AG08395 (cell line): ENCODE measurements at regions not wholly inside any gene's neighbourhood (a gene's known extent, or its start where the extent isn't known, plus 50 kb on each side); places are given as distances from the start of the nearest gene placed in this dataset.
A peak's percentile ranks its signal among the peaks of the same experiment; 100 is the strongest.

Experiments used
- DNase-seq: peaks from one replicate; pipeline ENCODE4 v3.0.0; 2012; ENCODE audit warnings: mixed read lengths, low spot score

DNA sequence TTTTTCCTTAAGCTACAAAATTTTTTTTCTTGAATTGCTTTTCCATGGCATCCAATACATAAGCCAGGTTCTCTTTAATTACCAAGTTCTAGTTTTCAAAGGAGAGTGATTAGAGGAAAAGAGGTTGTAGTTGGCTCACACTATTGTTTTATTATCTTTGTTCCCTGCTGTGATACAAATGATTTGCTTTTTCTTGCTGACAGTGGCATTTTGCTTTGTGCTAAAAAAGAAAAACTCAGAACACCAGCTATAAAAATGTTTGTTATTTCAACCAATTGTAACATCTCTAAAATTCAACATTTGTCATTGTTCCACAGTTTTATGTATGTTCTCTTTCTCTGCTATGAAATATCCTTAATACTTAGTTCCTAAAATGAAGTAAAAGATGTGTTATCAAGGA lies 1817.2 kb downstream of the STIM2 start:
- no peak for DNase-seq

DNA sequence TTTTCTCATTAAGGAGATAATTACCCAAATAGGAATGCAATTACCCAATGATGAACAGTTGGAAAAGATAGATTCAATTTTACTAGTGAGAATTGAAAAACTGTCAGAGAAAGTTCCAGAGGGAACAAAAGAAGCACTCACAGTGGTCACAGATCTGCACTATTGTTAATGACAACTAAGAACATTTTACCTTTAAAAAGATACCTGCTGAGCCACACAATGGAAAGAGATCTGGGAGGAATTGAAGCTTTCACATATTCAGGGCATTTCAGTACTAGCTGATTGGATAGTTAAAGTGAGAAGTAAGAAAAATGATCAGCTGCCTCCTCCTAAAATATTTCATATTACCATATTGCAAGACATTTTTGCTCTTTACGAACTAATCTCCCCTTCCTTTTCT lies 1822.2 kb downstream of the STIM2 start:
- DNase-seq = no peak

DNA sequence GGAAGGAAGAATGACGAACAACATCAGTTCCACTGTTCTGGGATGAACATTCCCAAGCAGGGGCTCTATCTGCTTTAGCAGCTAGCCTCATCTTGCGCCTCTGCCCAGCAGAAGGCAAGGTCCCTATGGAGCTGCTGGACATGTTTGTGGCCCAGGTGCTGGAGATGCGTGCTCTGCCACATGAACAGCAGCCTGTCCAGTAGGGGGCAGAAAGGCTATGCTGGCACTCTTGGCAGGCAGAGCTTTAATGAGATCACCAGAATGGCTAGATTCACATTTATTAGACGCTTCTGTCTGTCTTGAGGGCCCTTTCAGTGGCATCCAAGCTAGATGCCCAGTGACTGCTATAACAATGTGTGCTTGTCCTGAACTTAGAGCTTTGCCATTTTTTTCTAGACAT lies 1826.0 kb downstream of the STIM2 start:
- peak; percentile 13 for DNase-seq

DNA sequence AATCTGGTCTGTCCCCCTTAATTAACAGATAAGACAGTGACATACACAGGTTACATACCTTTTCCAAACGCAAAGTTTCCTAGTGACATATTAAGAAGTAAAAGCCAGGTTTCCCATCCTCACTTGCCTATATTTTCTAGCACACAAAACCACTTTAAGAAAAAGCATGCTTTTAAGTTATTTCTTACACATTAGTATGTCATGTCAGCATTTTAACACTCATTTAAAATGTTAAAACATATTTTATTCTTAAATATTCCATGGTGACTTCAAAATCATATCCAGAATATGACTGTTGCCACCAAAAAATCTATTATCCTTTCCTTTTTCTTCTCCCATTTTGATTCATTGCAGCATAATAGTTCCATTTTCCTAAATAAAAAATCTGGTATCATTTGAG lies 1830.2 kb downstream of the STIM2 start:
- no peak for DNase-seq

DNA sequence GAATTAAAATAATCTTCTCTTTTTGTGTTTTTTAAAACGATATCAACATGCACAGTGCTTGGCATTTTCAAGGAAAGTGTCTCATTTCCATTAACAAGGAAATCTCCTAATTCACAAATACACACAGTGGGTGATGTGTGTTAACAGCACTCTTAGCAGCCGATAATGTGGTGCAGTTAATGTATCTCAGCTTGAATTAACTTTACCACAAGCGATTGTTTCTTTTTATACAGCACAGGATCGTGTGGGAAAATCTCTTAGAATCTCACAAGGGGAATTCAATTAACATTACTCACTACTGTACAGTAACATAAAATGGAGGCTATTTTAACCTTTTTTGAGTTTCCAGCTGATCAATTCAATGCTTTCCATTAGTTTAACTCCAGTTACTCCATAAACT lies 1841.9 kb downstream of the STIM2 start:
- peak; percentile 1 for DNase-seq

DNA sequence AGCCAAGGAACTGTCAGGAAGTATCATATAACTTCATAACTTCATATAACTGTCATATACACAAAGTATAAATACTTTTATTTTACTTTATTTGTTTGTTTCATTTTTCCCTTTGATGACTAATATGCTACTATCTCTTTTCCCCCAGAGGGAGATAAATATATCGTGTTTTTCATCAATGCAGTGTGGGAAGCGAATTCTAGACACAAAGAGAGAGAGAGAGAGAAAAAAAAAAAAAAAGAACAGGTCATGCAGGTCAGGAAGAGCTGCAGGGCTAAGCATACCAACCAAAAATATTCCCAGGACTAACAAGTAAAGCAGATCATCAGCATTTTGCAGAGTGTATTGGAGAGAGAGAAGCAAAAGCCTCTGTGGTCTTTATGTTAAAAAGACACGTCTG lies 1849.2 kb downstream of the STIM2 start:
- DNase-seq = no peak

DNA sequence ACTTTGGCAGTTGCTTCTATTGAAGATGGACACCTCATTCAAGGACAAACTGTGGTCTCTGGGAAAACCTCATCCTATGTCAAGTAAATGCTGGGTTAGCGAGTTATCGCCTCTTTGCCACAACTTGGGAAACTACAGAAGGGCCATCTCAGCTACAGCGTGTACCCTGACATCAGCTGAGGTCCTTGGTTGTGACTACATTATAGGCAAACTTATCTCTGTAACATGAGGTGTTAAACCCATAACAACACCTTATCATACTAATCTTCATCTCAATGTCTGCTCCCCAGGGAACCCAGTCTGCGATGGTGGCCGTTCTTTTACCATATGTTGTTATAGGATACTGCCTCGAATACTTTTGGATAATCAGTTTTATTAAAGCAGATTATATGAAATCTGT lies 1862.7 kb downstream of the STIM2 start:
- DNase-seq = no peak

DNA sequence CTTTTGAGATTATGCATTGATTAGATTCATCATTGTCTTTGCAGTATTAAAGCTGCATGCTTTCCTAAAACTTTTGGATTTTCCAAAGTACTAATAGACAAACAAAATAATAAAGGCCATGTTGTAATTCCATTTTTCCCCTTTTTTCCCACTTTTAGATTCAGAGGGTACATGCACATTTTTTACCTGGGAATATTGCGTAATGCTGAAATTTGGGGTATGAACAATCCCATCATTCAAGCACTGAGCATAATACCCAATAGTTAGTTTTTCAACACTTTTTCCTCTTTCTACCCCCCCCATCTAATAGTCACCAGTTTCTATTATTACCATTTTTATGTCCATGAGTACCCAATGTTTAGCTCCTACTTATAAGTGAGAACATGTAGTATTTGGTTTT lies 1863.6 kb downstream of the STIM2 start:
- DNase-seq = no peak

DNA sequence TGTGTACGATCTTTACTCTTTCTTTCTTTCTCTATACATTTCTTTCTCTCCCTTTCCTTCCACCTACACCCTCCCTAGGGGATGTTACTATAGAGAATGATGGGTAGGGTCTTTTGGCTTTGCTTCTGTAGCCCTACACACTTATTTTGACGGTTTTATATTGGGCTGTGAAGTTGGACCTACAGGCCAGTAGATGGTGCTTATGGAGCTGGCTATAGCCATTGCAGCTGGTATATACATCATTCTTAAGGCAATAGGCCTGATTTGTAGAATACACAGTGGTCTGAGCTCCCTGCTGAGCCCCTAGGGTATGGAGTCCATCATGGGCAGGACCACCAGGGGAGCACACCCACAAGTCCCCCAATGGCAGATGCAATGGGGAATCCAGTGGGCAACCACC lies 1869.7 kb downstream of the STIM2 start:
- DNase-seq = no peak

DNA sequence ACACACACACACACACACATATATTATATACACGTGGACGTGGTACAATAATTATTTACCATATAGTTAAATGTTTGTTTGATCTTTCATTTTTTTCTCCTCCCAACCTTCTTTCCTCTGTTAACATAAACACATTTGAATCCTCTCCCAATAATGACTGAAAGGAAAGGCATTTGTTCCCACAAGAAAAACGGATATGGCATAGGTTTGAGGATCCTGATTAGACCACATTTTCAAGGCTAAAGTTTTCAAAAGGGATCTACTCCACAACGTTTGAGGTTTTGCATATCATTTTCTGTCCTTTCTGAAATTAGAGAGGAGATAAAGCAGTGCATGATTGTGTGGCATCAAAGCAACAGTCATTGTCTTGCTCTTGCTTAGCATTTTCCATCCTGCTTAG lies 1883.4 kb downstream of the STIM2 start:
- peak; percentile 3 for DNase-seq

DNA sequence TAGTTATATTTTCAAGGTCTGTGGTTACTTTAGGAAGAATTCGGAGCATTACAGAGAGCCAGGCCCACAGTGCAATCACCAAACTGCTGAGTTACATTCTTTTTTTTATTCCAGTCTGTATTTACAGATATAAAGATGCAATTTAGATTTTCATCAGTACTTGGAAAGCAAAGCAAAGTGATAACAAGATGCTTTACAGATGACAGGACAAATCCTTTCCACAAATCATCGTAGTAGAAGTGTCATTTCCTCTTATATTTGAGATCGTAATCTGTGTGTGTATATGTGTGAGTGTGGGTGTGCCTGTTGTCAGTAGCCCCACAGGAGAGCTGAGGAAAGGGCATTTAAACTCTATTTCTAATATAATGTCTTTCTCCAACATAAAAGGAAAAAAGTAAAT lies 1893.7 kb downstream of the STIM2 start:
- no peak for DNase-seq

DNA sequence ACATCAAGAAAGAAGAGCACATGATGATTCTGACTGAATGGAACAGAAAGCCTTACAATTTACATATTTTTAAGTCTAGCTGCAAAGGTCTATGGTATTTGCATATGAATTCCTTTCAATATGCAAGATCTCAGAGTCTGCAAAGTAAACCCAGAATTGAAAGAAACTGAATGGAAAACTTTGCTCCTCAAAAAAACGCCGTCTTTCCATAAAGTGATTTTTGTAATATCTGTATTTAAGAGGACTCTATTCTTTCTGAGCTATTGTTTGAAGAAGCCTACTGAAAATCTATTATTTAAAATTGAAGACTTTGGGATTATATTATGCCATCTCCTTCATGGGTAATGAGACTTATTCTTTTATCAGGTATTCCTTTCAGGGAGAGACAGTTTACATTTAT lies 1894.4 kb downstream of the STIM2 start:
- no peak for DNase-seq

DNA sequence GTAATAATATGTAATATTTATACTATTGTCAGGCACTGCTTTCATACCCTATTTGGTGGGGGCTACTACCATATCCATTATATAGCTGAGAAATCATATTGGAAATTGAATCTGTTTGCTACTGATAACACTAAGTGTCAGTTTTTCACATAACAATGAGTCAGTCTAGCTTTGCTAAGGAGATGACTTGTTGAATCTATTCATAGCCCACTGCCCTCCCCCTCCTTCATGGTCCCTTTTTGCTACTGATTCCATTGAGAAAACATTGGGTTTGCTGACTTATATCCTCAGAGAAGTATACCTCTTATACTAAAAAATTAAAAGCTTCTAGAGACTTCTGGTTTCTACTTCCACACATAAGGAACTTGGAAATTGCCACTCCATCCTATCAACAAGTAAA lies 1898.4 kb downstream of the STIM2 start:
- DNase-seq = no peak

DNA sequence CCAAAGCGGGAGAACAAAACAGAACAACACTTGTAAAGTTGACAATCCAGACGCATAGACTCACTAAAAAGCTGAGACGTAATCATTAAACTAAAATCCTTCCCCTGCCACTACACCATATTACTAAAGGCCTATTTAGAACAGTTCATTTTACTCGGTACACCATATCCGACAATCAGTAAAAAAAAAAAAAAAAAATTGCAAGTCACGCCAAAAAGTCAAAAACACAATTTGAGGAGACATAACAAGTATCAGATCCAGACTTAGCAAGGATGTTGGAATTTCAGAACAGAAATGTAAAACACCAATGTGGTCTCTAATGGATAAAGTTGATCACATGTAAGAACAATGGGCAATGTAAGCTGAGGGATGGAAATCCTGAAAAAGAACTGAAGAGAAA lies 1899.4 kb downstream of the STIM2 start:
- DNase-seq = no peak

DNA sequence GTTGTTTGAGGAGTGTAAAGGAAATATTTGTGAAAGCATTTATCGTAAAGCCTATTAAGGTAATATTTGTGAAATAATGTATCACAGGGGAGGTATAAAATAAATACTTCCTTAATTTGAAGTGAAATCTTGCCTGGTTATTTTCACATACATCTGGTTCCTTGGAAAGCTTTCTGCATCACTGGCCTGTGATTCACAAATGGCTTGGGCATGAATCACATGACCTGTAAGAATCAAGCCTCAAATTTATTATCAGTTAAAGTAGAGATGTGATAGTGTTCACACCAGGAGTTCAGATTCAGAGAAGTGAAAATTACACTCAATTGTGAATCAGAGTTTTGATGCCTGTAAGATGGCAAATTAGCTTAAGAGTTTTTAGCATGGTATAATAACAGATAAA lies 1911.4 kb downstream of the STIM2 start:
- DNase-seq = peak; percentile 25

DNA sequence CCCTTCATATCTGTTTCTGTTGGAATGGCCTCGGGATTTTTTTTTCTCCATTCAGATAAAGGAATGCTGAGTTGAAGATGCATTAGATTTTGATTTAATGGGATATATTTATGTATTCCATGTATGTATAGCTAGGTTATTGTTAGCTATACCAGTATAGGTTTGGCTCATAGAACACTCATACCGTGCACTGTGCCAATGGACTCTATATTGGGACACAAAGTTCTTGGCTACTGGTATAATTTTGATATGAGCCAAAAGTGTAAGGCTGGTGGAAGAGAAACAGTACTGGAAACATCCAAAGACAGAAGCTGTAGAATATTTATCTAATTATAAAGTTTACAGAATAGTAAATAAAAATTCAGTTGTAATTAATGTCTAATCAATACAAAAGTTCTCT lies 1912.1 kb downstream of the STIM2 start:
- no peak for DNase-seq

DNA sequence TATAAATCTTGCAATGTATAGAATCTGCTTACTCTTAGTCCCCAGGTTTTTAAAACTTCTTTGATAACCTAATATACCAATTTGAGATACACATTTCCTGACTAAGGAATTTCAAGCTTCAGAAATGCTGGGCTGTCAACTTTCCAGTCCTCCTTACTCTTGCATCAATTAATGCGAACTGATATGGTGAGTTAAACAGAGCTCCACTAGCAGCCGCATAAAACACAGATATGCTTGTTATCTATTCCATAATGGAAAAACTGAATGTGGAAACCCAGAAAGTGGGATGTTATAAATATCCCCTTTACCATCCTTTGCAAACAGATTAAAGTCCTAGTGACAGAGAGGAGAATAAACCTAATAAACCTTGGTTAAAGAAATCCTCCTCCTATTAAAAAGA lies 1913.7 kb downstream of the STIM2 start:
- no peak for DNase-seq

DNA sequence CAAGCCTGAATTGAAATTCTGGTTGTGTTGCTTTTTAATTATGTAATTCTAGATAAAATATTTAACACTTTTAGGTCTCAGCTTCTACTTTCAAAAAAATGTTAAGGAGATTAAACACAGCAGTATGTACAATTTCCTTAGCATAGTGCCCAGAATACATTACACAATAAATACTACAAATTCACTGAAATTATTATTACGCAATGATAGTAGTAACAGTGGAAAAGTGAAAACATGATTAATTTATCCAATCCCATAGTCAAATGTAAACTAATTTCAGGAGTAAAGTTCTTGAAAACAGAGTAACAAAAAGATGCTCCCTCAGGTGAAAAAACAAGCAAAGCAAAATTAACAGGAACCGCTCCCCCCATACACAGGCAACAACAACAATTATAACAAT lies 1915.4 kb downstream of the STIM2 start:
- no peak for DNase-seq

DNA sequence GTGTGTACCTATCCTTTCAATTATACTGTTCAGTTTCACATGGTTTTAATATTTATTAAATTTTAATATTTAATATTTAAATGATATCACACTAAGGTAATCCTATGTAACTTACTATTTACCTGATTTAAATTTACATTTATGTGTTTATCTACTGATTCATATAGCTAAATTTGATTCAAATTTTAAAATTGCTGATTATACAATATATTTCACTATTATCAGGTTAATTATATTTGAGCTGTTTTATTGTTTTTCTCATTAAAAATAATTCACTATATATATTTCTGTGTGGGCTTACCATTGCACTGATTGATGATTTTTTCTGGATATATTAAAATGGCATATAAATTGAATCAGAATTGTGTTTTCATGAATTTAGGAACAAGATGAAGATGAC lies 1923.5 kb downstream of the STIM2 start:
- DNase-seq = no peak

DNA sequence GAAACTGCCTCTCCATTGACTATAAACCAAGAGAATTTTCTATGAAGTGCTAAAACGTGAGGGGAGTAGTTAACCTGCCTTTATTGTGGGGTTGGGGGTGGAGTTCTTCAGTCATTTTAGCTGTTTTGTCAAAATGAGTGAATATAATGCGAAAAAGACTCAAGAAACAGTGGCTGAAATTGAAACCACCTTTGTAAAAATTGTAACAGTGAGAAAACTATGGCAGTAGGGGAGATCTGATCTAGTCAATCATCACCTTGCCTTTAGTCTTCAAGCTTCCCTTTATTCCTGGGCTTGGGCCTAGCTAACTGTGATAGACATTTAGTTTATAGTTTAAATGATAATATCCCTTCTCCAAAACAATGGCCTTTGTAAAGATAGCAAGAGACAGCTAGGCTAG lies 1927.3 kb downstream of the STIM2 start:
- no peak for DNase-seq

DNA sequence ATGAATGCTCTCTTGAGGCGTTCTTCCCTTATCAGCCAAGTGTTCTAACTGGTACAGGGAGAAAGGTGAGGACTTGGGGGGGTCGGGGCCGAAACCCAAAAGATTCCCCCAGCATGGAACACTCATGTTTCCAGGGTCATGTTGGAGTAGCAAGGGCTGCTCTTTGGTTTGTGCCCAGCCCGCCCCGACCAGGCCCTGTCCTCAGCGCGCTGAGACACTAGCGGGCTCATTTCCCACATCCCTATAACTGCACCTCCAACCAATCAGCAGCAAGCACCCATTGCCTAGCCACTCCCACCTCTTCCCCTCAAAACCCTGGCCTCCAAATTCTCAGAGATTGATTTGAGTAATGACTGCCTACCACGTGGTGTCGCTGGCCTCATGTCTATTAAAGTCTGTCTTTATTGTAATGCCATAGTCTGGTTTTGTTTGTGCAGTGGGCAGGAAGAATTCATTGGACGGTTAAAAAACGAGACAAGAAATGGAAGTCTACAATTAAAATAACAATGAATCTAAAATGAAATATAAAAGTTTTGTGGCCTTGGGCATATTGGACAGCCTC lies 1928.4 kb downstream of the STIM2 start:
- no peak for DNase-seq

DNA sequence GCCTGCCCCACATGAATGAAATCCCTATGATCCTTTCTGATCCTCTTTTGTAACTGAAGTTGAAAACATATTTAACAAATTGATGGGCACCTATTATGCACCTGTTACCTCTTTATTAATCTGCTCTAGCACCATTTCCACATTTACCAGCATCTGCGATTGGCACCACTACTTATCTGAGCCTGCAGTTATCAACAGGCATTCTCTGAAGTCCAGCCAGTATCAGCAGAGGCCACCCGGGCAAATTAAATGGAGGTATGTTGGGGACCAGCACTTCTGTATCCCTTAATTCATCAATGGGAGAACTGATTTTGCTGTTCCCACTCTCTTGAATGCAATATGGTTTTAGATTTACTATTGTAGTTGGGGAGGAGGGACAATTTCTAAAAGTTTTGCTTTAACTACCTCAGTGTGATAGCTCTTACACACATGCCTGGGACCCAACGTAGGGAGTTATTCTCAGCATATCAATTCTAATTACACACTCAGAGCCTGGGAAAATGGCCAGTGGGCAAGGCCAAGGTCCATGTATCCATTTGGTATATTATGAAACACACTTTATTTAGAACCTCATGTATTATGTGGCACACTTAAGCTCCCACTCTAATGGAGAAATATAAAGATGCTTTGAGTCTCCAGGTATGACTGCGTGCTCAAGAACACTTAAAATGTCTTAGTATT lies 1927.1 kb upstream of the PCDH7 start:
- DNase-seq = no peak

DNA sequence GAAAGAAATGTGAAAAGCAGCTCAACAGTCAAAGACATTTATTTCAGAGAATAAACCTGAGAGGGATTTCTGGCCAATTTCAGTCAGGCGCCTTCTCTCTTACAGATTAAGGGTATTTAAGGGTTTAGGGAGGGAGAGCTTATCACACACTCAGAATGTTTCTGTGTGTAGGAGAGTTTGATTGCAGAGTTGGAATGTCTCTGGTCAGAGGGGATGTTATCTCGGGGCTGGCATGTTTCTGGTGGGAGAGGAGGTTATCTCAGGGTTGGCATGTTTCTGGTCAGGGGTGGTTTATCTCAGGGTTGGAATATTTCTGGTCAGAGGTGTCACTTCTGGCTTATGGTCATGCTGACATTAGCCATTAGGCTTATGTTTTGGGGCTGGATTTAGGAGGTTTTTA lies 1920.5 kb upstream of the PCDH7 start:
- DNase-seq = no peak

DNA sequence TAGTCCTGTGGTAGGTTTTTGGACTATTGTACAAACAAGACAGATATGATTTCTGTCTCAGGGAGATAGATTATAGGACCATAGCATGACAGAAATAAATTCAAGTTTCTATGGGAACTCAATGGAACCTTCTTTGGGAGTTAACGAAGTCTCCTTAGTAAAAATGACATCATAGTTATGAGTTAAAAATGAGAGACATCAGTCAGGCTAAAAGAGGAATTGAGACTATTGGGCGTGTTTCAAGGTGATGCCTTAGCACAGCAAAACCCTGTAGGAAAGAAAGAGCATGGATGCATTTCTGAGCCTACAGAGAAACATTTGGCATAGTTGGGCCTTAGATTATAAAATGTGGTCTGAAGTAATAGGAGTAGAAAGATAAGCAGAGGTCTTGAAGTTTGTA lies 1909.1 kb upstream of the PCDH7 start:
- DNase-seq = no peak

DNA sequence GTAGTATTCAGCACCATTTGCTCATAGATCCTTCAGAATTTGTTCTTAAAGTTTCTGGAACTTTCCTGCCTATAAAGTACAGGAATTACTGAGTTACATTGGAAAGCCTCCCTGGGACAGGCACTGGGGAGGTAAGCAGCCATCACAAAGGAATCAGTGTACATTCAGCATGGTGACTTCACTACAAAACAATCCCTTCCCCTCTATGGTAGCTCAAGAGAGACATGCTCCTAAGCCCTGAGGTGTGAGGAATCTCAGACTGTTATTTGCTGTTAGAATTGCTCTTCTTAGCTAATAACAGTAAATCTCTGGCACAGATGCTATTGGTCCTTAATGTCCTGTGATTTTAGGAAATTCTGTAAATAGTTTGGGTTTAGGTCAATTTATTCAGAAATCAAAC lies 1898.0 kb upstream of the PCDH7 start:
- DNase-seq = no peak
